Transverse colon (tissue), 4 donors: ENCODE measurements at regions not wholly inside any gene's neighbourhood (a gene's known extent, or its start where the extent isn't known, plus 50 kb on each side); places are given as distances from the start of the nearest gene placed in this dataset.

Experiments
- EP300 ChIP-seq: sonication (generic); formaldehyde crosslinking; IDR thresholded peaks from one replicate; pipeline ENCODE4 v1.6.1; 2017; ENCODE audit warnings: antibody characterized with exemption, low read depth
- POLR2AphosphoS5 ChIP-seq, 3 donors: sonication (generic); formaldehyde crosslinking; IDR thresholded peaks; one replicate each; pipeline ENCODE4 v1.6.1; 2016; ENCODE audit warnings: antibody characterized with exemption in 3 of 3
- TF ChIP-seq, protein P1 (sequence below), 5 experiments: fragments of 200-600 bp in 3 of 5; fragments of 450-650 bp in 2 of 5; sonication (generic) in 3 of 5; IDR thresholded peaks; 1 replicate in 2 of 5; 2 replicates in 3 of 5; pipeline ENCODE4 v1.5.1; 2016 to 2017; ENCODE audit warnings: antibody characterized with exemption in 5 of 5, inconsistent platforms in 3 of 5, mild to moderate bottlenecking in 2 of 5, moderate library complexity in 1 of 5

DNA sequence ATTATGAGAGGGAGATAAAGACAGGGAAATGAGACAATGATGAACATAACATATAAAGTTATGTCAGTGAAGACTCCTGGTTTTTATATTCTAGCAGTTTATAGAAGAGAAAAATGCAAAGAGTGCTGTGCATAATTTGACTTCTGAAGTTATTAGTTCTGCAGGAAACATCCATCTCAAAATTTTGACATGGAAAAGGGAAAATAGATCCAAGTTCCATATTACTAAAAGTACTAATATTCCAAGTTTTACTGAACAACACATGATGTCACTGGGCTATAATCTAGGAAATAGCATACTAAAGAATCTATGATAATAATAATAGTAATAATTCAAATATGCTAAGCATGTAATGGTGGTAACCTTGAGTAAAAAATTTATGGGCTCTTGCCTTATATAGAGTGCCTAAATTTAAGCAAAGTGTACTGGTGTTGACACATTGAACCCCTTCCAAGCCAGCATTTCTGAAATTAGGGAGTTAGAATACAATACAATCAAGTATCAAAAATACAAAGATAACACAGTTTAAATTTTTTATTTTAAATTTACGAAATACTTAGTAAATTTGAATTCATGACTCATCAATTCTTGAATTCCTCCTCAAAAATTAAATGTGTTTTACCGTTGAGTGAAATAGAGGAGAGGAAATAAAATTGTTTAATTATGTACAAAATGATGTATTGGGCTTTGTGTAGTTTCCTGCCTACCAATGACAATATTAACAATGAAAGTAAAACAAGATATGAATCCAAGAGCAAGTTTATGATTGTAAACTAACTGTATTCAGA lies 102.8 kb upstream of the KCND2 start:
- TF ChIP-seq, protein P1, sequence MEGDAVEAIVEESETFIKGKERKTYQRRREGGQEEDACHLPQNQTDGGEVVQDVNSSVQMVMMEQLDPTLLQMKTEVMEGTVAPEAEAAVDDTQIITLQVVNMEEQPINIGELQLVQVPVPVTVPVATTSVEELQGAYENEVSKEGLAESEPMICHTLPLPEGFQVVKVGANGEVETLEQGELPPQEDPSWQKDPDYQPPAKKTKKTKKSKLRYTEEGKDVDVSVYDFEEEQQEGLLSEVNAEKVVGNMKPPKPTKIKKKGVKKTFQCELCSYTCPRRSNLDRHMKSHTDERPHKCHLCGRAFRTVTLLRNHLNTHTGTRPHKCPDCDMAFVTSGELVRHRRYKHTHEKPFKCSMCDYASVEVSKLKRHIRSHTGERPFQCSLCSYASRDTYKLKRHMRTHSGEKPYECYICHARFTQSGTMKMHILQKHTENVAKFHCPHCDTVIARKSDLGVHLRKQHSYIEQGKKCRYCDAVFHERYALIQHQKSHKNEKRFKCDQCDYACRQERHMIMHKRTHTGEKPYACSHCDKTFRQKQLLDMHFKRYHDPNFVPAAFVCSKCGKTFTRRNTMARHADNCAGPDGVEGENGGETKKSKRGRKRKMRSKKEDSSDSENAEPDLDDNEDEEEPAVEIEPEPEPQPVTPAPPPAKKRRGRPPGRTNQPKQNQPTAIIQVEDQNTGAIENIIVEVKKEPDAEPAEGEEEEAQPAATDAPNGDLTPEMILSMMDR (IDR thresholded peaks at IDR 0.05), result no peak
- TF ChIP-seq EP300 (no peak), POLR2AphosphoS5 (IDR thresholded peaks at IDR 0.05) (no peak)
